Right atrium auricular region (tissue), 2 donors: ENCODE measurements at regions not wholly inside any gene's neighbourhood (a gene's known extent, or its start where the extent isn't known, plus 50 kb on each side); places are given as distances from the start of the nearest gene placed in this dataset.

Experiments used
- DNase-seq: peaks from one replicate; pipeline ENCODE4 v3.0.0-alpha.2; 2019; ENCODE audit warnings: low spot score
- H3K27ac ChIP-seq, 2 donors: fragments of 200-600 bp; sonication (generic); 1 replicate in 1 of 2; 2 replicates in 1 of 2; pipeline ENCODE4 v1.5.1; 2016 to 2019
- H3K27me3 ChIP-seq, 2 donors: fragments of 200-600 bp; sonication (generic); one replicate each; pipeline versions ENCODE4 v1.5.1 to v1.6.0; 2017 to 2019
- H3K36me3 ChIP-seq: fragments of 200-600 bp; sonication (generic); one replicate; pipeline ENCODE4 v1.5.1; 2016
- H3K4me1 ChIP-seq, 2 donors: fragments of 200-600 bp; sonication (generic); one replicate each; pipeline versions ENCODE4 v1.5.1 to v1.6.0; 2017 to 2019
- H3K4me3 ChIP-seq, 2 donors: fragments of 200-600 bp; sonication (generic); 1 replicate in 1 of 2; 2 replicates in 1 of 2; pipeline ENCODE4 v1.5.1; 2017 to 2019; ENCODE audit warnings: mild to moderate bottlenecking in 1 of 2, moderate library complexity in 1 of 2
- H3K9me3 ChIP-seq, 2 donors: fragments of 200-600 bp; sonication (generic); one replicate each; pipeline ENCODE4 v1.5.1; 2019
- CTCF ChIP-seq, 2 donors: fragments of 200-600 bp; sonication (generic); IDR thresholded peaks; one replicate each; pipeline ENCODE4 v1.5.1; 2019; ENCODE audit warnings: antibody characterized with exemption in 2 of 2

DNA sequence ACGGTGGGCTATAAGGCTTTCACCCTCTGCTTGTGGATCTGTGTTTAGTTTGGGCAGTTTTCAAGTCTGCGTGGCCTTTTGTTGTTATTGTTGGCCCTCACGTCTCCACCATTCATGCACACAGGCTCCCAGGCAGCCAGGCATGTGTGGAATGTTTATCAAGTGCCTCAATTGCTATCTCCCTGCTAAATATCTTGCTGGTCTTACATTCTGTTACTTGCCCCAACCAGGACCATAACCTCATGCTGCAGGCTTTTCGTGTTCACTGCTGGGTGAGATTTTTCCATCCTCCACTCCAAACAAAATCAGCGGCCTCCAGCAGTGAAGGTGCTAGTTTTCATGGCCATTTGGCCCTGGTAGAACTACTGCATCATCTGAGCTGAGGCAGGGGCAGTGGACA is 63.0 kb upstream of the DSC1 start:
- DNase-seq, result no peak
- no peak for TF ChIP-seq CTCF (IDR thresholded peaks at IDR 0.05)
- Histone ChIP-seq H3K4me3 (peak overlapping the region in 1 of 2 donors; percentile 33), H3K9me3 (peaks cover 0 to 7% of the 10 kb centered on the region in 2 donors), H3K27me3 (no peaks in the 10 kb centered on the region), H3K27ac (peak overlapping the region; percentile 58 to 90), H3K36me3 (no peaks in the 10 kb centered on the region), H3K4me1 (peaks cover 0 to 8% of the 10 kb centered on the region in 2 donors)

DNA sequence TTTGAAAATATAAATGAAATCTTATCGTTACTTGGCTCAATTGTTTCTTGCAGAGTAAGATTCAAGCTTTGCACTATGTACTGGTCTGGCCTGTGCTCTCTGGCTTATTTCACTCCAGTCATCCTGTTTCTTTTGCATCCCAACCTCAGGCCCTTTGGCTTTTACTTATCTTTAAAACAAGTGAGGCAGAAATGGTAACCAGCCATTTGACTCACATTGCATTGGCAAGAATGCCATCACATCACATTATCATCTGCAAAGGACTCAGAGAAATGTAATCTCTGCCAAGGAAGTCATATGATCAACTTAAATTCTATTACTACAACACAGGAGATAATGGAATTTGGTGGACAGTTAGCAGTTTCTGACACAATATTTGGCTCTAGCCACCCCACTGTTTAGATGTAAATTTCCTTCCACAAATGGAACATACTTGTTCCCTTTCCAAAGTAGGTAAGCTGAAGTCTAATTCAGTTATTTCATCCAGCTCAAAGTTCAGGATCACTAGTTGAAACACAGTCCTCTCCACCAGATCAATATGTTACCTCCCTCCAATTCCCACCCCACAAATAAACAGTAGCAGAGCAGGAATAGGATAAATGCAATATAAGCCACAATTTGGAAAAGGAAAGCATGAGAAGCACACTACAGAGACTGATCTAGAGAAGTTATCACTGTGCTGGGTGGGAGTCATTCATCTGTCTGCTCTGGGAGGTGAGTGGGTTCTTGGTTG is 65.0 kb upstream of the DSC1 start:
- Histone ChIP-seq H3K27ac (peak overlapping the region; percentile 58 to 90), H3K4me1 (peaks cover 0 to 8% of the 10 kb centered on the region in 2 donors), H3K9me3 (peaks cover 0 to under 1% of the 10 kb centered on the region in 2 donors), H3K4me3 (peak overlapping the region; percentile 33 to 39), H3K27me3 (no peaks in the 10 kb centered on the region), H3K36me3 (no peaks in the 10 kb centered on the region)
- DNase-seq, result no peak
- no peak for TF ChIP-seq CTCF (IDR thresholded peaks at IDR 0.05)

GRCh38 chr18:31229829-31230228 is 67.2 kb upstream of the DSC1 start:
- no peak for DNase-seq
- H3K27me3 ChIP-seq, result no peaks in the 10 kb centered on the region
- H3K4me3 ChIP-seq, result no peak overlapping the region
- peaks cover 0 to 8% of the 10 kb centered on the region in 2 donors for H3K4me1 ChIP-seq
- H3K36me3 ChIP-seq, result no peaks in the 10 kb centered on the region
- peak overlapping the region in 1 of 2 donors; percentile 67 for H3K27ac ChIP-seq
- TF ChIP-seq CTCF (IDR thresholded peaks at IDR 0.05), result no peak
- no peaks in the 10 kb centered on the region for H3K9me3 ChIP-seq

- H3K27me3 ChIP-seq, result no peaks in the 10 kb centered on the region
- peaks cover 0 to 5% of the 10 kb centered on the region in 2 donors for H3K4me1 ChIP-seq
- no peaks in the 10 kb centered on the region for H3K9me3 ChIP-seq
- no peak for TF ChIP-seq CTCF (IDR thresholded peaks at IDR 0.05)
- no peak overlapping the region for H3K4me3 ChIP-seq
- DNase-seq, result no peak
- no peaks in the 10 kb centered on the region for H3K36me3 ChIP-seq
- peak overlapping the region in 1 of 2 donors; percentile 67 for H3K27ac ChIP-seq
Observed at GRCh38 chr18:31230495-31230894, 67.8 kb upstream of the DSC1 start.

GRCh38 chr18:31232013-31232412 is 69.4 kb upstream of the DSC1 start:
- no peaks in the 10 kb centered on the region for H3K4me1 ChIP-seq
- peak overlapping the region in 1 of 2 donors; percentile 80 for H3K27ac ChIP-seq
- H3K36me3 ChIP-seq, result no peaks in the 10 kb centered on the region
- no peaks in the 10 kb centered on the region for H3K27me3 ChIP-seq
- TF ChIP-seq CTCF (IDR thresholded peaks at IDR 0.05), result no peak
- DNase-seq, result no peak
- no peaks in the 10 kb centered on the region for H3K9me3 ChIP-seq
- H3K4me3 ChIP-seq, result no peak overlapping the region
